HG03558 (cell line): ENCODE measurements at regions not wholly inside any gene's neighbourhood (a gene's known extent, or its start where the extent isn't known, plus 50 kb on each side); places are given as distances from the start of the nearest gene placed in this dataset.
"Not testable (repeated sequence)": the region's sequence is repeated elsewhere in the genome, so short reads cannot be mapped to it uniquely, and the experiment has no call there.

Experiments
- ATAC-seq: cut with Tn5 transposase; IDR thresholded peaks from one replicate; pipeline ENCODE4 v1.9.1; 2021; ENCODE audit warnings: moderate number of reproducible peaks; ENCODE audit not compliant: unreplicated experiment; ENCODE audit errors: extremely low read depth

DNA sequence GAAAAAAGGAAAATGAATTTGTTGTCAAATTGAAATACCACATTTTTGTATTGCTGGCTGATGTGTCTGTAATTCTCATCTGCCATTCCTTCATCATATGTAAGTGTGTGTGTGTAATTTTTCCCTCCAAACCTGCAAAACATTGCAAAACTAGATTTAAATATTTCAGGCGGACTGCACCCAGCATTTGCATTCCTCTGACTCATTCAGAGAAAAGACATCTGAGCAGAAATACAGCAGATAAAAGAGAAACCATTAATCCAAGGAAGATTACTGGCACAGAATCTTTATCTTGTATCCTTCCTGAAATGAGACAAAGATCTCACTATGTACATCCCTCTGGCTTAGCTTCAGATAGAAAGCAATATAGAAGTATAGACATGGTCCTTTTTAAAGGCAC lies 275.3 kb downstream of the TMEM38B start:
- ATAC-seq, result no peak

DNA sequence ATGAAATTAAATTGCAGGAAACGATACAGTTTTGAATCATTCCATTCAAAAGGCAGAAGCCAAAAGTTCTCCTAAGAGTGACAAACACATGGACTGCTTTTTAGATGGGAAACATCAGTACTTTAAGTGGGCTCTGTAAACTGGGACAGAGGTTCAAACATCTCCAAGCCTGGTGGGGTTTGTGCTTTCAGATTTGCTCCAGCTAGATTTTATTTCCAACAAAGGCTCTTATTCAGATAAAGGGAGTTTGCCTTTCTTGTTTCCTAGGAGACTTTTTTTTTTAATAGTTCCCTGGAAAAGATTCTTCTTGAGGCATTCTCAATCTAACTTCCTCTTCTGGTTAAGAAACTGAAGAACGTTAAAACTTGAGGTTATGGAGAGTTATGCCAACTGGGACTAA lies 277.6 kb downstream of the TMEM38B start:
- ATAC-seq, result no peak

DNA sequence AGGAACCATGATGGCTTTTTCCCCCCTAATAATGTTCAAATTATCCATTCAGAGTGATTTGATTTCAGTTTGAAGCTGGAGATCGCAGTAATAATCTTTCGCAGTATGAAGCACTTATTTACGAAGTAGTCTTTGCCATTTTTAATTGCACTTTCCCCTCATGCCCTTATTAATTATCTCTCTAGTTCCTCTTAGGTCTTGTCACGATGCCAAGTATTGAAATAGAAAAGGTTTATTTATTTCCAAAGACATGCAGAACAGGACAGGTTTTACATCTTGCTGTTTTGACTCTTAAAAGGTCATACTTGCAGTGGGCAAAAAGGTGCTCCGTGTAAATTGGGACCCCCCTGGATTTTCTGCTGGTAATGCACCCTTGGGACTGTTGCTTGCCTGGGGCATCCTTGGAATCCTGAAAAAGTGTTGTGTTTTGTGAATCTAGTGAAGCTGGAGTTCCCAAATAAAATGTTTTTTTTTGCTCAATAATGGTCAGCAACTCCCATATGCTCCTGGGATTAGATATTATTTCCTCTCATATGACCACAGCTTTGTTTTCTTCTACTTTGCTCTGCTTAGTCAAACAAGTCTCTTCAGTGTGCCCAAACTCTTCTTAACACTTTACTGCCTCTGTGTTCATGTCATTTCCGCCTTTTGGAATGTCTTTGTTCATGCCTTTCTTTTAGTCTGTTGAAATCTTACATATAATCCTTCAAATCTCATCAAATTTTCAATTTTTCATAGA lies 278.3 kb downstream of the TMEM38B start:
- ATAC-seq, result no peak

DNA sequence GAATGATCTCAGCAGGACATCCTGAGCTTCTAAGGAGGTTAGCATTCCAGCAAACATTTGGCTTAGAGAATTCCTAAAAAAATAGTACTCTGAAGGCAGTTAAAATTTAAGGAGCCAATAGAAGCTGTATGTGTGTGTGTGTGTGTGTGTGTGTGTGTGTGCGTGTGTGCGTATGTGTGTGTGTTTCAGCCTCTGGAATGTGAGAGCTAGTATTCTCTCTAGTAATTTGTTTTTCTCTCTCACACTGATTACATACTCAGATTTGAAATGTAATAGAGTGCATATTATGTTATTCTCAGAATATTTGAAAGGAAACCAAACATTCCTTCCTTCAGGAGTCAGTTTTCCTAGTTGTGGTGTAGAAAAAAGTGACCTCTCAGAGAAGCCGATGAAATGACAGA lies 279.6 kb downstream of the TMEM38B start:
- ATAC-seq, result no peak

DNA sequence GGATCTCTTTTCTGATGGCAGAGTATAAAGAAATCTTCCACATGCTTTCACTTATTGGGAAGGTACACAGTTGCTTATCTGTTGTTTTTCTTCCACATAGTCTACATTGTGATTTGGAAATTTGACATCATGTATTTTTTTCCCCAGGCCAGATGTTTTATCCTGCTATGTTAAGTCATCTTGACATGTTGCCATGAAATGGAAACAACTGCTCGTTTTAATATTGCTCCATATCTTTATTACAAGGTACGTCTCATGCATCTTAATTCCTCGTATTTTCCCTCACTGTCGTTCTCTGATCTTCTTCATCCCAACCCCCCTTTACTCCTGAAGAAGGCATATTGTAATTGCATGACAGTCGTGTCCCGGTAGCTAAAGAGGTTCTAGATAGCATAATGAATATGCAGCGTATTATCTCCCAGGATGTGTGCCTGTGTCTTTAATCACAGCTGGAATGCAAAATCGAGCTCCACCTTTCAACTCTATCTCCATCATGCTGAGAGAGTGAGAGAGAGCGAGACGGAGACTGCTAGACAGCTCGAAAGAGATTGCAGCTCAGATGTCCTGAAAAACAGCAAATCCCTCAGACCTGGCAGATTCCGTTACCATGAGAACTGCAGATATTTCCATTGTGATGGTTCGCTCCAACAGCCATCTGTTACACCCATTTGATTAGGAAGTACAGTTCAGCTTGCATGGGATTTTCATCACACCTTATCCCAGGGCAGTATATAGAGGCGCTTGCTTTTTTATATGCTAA lies 281.7 kb downstream of the TMEM38B start:
- no peak for ATAC-seq

DNA sequence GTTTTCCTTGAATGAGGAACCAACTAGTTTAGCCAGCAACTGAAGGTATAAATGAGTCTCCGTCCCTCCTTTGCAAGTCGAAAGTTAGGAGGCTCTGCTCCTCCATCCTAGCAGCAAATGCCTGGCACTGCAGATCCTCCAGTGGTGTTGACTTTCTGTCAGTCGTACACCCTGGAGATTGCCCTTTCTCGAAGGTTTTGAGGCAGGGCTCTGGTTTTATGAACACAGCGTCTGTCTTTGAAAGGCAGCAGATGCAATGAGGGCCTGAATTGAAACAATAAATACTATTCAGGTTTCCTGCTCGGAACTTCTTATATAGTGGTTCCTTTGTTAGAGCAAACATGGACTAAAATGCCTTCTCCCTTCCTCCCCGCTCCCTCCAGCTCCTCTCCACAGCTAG lies 284.0 kb downstream of the TMEM38B start:
- ATAC-seq, result no peak

DNA sequence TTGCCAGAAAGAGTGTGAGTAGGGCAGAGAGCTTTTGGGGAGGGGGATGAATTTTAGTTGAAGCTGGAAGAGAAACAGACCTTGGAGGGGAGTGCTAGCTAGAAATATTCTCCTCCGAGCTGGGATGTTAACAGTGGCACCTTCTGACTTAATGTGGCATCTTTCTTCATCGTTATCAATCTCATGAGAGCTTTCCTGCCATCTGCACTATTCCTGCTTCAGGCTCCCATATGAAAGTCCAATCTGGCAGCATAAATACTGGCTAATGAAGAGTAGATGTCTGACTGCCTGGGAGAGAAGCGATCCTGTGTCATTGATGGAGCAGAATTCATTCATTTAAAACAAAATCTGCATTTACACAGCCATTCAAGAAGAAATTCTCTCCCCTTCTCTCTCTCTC lies 284.5 kb downstream of the TMEM38B start:
- ATAC-seq, result no peak

DNA sequence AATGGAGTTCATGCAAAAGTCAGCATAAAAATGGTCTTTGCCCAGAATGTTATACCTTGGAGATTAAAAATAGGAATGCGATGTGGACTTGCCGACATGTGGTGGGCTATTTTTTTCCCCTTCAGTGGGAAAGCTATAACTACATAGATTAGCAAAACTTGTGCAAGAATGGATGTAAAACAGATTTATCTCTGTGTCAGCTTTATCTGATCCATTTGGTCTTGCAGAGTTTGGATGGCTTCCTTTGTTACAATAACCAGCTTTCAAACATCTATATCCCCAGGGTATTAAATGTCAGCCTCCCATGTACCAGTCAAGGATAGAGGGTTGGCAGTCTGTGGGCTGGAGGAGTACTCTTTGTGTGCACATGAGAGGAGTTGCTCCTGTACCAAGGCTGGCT lies 284.9 kb downstream of the TMEM38B start:
- no peak for ATAC-seq

DNA sequence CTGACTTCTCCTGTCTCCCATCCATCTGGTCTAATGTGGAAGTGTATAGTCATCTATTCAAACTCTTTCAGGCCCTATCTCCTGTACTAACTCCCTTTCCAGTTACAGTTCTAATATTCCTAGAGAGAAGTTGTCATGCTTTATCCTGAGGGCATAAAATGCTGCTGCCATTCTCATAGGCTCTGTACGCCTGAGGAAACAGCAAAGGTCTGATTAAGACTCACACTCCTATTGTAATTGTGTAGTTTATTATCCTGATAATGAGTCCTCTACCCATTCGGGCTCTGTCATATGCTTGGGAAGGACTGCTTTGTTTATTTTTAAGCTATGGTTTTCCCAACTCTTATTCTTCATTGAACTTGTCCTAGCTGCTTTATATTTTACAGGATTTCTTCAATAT lies 290.4 kb downstream of the TMEM38B start:
- ATAC-seq, result no peak

DNA sequence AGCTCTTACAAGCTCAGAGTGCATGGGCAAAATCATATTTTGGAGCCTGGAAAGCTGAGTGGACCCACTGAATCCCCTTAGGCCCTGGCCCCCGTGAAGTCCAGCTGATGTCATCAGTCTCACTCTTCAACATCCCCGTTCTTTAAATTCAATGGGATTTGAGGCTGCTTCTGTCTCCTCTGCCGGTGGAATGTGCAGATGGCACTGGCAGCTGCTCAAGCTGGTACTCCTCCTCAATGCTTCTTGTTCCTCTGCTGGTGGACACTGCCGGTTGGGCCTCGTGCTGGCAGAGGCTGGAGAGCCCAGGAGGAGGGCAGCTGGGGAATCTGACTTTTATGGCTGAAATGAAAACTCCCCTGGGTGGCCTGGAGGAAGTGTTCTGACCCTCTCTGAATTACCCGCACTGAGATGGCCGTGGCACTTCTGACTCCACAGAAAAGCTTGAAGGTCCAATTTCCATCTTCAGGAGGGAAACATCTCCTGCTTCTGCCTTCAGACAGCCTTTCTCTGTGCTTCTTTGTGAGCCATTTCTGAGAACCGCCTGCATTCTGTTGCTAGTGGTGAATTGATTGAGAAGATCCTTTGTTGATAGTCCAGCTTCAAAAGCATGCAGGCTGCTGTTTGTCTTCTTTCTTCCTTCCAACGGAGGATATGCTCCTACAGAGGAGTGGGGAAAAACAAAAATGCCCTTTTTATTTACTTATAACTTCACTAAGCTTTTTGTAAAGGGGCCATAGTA lies 298.9 kb downstream of the TMEM38B start:
- no peak for ATAC-seq

DNA sequence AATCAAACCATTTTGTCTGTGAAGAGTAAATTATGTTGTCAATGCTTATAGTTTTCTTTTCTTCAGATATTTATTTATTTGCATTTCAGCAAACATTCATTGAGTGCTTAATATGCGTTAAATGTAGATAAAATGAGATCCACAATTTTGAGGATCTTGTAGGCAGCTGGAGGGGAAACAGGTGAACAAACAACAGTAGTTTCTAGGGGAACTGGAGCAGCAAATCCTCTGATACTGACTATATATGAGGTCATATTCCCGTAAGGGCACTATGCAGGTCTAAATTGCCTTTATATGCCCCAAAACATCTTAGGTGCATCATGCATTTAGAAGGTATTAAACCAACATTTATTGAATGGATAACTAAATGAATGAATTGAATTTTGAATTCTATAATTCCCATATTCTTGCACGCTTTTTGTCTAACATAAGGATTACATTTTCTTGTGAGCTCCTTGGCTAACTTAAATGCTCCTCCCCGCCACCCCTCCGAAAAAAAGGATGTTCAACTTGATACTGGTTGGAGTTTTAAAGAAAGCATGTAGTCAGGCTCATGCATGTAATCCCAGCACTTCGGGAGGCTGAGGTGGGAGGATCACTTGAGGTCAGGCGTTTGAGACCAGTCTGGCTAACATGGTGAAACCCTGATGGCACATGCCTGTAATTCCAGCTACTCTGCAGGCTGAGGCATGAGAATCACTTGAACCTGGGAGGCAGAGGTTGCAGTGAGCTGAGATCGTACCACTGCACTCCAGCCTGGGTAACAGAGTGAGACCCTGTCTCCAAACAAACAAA lies 299.8 kb downstream of the TMEM38B start:
- ATAC-seq, result no peak

DNA sequence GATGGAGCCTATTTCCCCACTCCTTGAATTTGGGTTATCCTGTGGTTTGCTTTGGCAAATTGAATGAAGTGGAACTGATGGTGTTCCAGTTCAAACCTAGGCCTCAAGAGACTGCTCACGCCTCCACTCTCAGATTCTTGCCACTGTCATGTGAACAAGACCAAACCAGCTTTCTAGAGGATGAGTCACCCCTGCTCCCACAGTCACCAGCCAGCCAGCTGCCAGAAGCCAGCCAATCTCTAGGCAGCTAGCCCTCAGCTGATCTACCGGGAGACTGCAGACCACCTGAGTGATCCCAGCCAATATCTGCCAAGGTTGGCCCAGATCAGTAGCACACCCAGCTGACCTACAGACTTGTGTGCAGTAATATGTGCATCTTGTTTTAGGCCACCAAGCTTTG lies 300.6 kb downstream of the TMEM38B start:
- no peak for ATAC-seq

DNA sequence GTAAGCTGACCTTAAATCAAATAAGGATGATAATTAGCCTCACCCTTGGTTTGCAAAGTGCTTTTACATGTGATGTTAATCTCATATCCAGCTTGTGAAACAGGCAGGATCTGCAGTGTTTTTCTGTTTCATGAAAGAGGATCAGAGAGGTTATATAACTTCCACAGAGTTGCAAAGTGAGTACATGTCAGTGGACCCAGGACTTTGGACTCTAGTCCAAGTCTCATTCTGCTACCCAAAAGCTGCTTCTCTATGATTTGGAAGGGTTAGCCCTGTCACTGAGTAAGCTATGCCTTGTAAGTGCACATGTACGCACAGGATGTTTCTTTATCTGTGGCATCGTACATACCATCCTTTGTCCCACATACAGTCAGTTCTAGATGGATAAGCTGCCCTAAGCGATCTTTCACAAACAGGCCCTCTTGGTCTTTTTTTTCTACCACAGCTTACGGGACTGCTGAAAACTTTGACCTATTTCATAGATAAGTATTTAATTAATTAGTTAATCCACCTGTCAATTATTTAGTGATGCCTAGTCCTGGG lies 322.9 kb downstream of the TMEM38B start:
- no peak for ATAC-seq

DNA sequence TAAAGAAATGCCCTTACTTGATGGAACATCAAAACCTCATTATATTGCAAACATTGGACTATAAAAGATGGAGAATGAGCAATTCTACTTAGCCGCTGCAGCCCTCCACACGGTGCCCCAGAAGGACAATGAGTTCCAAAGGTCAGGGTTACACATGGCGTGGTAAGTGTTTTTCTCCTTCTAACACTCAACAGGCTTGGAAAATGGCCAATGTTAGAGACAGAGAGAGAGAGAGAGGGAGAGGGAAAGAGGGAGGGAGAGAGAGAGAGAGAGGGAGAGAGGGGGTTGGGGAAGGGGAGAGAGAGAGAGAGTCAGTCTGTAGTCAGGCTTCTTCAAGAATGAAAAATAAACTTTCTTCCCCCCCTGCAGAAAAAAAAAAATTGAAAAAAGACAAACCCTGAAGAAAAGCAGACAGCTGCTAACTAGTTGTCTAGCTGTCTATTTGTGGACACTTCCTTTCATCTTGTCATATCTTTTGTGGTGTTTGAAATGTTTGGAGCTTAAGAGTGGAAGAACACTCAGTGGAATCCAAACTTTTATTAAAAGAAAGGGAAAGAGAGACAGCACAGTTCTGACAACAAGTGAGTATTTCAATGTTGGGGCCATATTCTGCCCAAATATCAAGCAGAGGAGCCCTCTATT lies 324.8 kb downstream of the TMEM38B start:
- no peak for ATAC-seq

DNA sequence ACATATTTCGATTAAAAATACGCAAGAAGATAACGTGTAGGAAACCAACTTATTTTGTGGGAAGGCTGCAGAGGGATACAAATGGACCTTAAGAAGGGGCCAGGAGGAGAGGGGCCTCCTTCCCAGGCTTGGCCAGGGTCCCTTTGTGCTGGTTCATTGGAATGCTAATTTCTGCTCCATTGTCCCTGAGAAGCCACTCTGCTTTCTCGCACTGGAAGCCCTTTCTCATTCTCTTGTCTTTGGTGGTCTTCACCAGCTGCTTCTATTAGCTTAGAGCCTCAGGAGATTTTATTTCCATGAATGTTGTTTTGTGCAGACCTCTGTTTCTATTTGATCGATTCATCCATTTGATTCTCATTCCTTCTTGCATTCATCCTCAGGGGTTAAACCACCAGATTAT lies 325.4 kb downstream of the TMEM38B start:
- ATAC-seq, result no peak

DNA sequence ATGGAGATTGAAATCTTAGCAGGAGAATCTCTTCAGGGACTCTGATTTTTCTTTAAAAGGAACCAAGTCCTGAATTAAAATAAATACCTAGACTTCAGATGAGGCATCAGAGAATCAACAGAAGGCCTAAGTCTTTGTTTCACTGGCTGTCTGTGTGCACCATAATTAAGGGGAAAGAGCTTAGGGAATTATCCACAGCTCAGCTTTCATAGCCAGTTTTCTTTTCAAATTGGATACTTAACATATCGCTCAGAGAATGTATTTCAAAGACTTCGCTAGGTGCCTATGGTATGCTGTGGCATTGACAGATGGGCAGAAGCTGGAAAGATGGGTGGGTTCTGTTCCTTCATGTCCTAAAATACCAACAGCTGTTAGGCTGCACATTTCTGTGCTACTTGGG lies 325.8 kb downstream of the TMEM38B start:
- ATAC-seq, result no peak

DNA sequence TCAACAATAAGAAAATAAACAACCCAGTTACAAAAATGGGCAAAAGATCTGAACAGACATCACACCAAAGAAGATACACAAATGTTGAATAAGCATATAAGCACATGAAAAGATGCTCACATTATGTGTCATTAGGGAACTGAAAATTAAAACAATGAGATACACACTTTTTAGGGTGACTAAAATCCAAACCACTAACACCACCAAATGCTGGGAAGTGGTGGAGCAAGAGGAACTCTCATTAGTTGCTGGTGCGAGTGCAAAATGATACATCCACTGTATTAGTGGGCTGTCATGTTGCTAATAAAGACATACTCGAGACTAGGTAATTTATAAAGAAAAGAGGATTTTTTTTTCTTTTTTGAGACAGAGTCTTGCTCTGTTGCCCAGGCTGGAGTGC lies 329.1 kb downstream of the TMEM38B start:
- ATAC-seq, result no peak

DNA sequence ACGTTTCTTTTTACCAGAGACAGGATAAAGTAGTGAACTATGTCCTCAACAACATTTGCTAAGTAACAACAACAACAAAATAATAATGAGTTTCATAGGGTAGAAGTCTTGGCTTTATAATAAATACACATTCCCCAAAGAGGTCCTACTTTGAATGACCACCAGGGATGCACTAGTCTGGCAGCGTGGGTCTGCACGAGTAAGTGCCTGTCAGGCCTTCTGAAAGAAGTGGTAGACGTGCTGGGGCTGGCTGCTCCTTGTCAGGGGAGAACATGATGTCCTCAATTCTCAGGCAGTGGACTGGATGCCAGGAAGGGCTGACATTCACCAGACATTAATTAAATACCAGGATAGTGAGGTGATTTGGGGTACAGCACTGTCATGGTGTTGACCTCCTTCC lies 331.1 kb downstream of the TMEM38B start:
- no peak for ATAC-seq

DNA sequence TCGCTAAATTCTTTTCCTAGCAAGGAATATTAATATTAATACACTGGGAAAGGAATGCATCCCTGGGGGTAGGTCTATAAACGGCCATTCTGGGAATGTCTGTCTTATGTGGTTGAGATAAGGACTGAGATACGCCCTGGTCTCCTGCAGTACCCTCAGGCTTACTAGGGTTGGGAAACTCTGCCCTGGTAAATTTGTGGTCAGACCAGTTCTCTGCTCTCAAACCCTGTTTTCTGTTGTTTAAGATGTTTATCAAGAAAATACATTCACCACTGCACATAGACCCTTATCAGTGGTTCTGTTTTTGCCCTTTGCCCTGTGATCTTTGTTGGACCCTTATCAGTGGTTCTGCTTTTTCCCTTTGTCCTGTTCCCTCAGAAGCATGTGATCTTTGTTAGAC lies 335.8 kb downstream of the TMEM38B start:
- ATAC-seq, result not testable (repeated sequence)

DNA sequence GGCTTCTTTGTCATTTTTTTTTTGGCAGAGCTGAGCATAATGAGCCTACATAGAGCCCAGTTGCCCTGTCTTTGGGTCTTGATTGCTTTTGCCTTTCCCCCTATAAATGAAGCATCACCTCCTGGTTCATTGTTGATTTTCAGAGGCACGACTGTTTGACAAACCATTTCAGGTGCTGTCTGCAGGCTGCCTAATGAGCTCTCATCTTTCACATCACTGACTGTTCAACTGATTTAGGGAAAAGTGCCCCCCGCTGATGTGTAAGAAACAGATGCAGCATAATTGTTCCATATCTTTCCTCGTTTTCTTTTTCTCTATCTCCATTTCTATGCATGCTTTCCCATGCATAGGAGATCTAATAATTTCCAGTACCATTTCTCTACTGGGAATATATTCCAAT lies 338.6 kb downstream of the TMEM38B start:
- ATAC-seq, result no peak
